NCI-H1105 treated with DMSO at 0.1 percent for 48 hours (cell line): ENCODE measurements at regions not wholly inside any gene's neighbourhood (a gene's known extent, or its start where the extent isn't known, plus 50 kb on each side); places are given as distances from the start of the nearest gene placed in this dataset.

ENCODE experiments used
- DNase-seq: peaks from one replicate; lab custom pipeline; 2025; lab: John Stamatoyannopoulos, UW

DNA sequence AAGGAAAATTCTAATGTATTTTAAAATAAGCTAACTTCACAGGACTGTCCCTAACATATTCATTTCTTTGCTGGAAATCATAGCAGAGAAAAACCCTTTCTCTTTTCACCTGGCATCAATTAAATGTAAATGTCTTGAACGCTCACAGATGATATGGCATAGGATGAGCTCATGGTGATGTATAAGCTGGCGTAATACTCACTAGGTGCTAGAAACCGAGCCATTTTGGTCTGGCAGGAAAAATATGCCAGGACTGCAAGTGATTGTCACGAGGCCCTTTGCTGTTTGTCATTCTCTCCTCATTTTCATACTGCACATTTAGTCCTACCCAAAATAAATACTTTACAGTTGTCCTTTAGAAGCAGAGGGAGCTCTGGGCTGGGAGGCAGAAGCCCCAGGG, 222.7 kb upstream of the LNX1 start:
- no peak for DNase-seq

DNA sequence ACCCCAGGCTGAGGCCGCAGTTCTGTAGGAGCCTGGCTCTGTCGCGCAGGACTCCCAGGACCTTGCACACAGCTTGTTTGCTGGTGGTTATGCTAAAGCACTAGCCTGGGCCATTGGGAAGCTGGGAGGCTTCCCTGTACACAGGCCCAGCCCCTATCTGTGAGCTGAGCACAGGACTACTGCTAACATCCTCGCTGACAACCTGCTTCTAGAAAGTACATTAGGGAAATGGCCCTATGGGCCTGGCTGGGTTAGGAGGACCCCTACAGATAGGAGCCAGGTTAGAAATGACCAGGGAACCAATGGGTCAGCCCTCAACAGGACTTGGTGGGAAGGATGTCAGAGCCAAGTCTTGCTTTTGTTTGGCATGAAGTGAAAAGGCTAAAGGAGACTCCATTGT, 219.4 kb upstream of the LNX1 start:
- DNase-seq, result no peak

DNA sequence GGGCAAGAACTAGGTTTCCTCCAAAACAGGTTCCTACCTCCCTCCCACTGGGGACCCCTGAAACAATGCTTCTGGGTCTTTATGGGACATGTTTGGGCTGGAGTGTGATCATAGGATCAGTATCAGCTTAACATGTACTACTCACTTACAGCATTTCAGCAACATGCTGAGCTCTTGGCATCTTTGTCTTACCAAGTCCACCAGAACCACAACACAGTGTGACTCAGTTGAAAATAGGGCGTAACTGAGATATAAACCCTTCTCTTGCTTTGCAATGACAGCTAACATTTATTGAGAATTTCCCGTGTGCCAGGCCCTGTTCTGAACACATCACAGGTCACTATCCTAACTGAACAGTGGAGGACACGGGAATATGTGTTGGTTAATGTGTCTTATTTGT, 218.5 kb upstream of the LNX1 start:
- no peak for DNase-seq

DNA sequence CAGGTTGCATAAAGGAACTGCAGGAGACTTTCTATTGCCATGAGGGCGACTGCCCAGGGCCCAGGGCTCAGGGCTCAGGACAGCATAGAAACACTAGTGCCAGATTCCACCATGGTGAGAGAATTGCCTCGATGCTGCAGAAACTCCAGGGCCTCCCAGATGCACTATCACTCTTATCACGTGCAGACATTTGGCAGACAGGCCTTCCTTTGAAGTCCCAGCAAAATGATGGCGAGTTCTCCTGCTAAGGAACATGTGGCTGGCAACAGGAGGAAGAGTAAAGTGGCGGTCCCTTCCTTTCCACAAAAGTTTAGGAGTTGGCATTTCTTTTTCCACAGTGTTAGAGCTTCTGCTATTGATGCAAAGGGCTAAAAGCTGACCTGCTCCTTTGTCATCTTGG, 214.0 kb upstream of the LNX1 start:
- DNase-seq, result no peak

DNA sequence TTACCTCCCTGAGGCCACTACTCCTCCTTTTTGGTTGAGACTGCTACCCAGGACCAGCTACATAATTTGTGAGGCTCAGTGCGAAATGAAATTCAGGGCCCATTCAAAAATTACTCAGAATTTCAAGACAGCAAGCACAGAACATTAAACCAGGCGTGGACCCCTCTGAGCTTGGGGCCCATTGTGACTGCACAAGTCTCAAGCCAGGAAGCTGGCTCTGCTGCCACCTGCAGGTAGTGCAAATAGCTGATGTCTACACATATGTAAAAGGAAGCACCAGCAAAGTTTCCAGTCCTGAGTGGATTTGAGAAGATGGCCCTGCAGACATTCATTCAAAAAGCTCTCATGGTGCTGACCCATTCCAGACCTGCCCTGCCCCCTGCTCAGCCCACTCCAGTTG, 213.4 kb upstream of the LNX1 start:
- no peak for DNase-seq

DNA sequence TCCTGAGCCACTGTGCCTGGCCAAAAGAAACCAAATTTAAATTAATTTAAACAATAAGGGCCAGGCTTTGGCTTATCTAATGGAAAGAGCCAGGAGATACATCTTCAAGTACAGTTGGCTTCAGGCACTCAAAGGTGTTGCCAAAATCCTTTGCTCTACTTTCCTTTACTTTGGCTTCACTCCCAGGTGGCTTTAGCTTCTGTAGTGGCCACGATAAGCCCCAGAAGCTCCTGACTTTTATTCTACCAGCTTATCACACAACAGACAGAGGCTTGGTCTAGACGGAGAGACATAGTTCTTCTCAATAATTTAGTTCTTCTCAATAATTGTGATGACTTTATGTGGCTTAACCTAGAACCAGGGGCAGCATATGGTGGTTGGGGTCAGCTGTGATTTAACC, 211.2 kb upstream of the LNX1 start:
- DNase-seq, result no peak

DNA sequence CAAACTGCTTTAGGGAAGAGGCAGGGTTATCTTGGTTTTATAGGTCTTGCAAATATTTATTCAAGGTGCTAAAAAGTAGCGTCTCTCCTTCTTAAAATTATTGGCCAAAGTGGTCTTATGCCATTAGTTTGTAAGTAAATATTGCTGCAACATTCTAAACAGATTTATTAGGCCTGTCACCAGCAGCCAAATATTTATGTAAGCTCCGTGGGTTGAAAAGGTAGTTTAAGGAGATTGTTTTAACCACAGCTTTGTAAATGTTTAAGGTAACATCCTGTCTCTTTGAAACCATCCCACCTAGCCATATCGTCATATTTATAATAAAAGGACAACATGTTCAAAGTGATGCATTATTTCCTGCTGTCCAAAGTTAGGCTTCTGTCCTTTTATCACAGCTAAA, 210.1 kb upstream of the LNX1 start:
- no peak for DNase-seq

DNA sequence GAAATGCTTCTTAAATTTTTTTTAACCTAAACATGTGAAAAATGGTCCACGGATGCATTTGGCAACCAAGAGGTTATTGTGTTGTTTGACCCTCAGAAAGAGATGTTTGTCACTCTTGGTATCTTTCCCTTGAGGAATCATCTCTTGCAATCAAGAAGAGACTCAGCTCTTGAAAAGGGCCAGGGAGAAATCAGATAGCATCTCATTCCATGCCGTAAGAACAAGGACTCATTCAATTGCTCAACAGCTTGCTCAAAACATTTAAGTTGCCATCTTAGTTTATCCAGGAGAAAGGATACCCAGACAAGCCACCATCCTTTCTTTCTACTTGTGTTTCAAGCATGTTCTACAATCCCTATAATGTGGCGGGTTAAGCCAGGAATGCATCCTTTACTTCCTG, 209.5 kb upstream of the LNX1 start:
- no peak for DNase-seq

DNA sequence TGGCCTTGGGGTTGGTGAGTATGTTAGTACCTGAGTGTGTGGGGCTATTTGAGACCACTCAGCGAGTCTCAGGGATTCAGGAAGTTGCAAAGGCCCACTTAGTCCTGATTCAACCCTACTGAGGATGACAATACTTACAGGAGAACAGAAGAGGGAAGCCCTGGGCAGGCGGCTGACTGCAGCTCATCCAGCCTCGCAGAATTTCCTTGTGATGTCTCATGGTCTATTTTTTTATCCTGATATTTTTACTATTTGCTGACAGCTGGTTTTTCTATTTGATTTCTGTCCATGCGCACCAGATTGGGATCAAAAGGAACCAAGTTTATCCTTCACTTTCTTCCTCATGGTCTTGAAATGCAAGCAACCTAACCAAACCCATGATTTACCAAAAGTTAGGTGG, 201.8 kb upstream of the LNX1 start:
- no peak for DNase-seq

DNA sequence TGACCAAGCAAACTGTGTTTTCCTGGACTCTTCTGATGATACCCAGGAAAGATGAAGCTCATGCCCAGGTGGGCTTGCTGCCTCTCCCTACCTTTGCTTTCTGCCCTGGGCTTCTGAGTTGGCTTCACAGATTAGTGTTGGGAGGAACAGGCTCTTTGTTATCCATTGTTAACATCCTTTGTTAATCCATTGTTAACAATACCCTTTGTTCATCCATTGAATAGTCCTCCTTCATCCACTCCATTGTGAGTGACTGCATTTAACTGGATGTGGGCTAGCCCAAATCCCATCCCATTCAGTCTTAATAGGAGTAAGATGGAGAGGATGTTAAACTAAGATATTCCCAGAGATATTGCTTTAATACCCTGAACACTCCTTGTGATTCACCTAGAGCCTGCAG, 199.0 kb upstream of the LNX1 start:
- no peak for DNase-seq

DNA sequence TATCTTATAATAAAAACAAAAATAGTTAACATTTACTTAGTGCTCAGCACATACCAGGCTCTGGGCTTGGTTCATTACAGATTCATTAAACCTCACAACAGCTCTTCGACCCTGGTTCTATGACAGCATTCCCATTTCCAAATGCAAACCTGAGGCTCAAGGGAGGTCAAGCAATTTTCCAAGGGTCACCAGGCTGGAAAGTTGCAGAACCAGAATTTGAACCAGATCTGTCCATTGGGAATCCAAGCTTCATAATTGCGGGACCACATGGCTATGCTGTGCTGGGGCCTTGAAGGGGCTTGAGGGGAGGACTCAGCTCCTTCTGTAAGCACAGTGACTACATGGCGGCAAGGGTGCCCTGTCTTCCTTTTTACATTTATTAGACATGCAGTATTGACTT, 197.3 kb upstream of the LNX1 start:
- DNase-seq, result no peak

DNA sequence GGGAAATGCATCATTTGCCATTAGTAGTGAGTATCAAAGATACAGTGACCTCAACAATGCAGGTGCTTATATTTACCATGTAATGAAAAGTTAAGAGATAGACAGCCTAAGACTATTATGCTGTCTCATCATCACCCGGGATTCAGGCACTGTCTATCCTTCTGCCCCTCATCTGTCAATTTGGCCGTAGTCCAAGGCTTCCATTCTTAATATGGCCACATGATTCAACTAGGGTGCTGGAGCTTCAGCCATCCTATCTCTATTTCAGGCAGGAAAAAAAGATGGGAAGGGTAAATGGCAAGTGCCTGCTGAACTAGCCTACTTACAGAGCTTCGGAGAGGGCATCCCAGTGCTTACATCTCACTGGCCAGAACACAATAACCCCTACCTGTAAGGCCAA, 196.7 kb upstream of the LNX1 start:
- DNase-seq, result no peak

DNA sequence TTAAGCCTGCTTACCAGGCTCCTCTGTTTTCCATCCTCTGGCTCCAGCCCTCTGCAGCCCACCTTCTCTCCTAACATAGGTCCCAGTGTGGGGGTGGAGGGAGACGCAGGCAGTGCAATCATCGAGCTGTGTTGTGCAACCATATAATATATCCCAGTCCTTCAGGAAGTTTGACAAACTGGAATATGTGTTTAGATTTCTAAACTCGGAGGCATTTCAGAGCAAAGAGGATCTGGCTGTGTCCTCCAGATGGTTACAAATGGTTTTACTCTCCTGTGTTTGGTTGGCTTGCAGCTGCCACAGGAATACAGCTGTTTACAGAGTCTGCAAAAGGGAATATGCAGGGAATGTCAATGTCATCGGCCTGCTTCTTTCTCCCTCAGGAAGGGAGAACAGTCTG, 195.3 kb upstream of the LNX1 start:
- no peak for DNase-seq

DNA sequence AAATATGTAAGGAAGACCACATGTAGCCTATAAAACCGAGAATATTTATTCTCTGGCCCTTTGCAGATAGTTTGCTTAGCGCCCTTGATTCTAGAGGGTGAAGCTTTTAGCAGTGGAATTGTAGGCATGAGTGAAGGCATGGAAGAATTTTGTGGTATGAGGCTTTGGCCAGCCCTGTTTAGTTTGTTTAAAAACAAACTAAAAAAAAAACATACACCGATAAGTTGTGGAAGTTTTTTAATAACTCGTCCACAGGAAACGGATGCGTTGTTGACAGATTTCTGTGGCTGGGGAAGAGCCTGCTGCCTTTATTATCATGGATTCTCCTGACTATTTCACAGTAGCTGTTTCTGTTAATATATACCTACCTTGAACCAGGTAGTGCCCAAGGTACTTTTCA, 194.7 kb upstream of the LNX1 start:
- no peak for DNase-seq

DNA sequence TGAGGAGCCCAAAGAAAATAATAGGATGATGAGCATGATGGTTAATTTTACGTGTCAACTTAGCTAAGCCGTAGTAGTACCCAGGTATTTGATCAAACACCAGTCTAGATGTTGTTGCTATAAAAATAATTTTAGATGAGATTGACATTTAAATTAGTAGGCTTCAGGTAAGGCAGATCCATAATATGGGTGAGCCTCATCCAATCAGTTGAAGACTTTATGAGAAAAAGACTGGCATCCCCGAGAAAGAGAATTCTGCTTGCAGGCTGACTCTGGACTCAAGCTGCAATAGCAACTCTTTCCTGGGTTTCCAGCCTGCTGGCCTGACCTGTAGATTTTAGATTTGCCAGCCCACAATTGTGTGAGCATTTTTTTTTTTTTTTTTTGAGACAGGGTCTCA, 192.8 kb upstream of the LNX1 start:
- DNase-seq, result no peak

DNA sequence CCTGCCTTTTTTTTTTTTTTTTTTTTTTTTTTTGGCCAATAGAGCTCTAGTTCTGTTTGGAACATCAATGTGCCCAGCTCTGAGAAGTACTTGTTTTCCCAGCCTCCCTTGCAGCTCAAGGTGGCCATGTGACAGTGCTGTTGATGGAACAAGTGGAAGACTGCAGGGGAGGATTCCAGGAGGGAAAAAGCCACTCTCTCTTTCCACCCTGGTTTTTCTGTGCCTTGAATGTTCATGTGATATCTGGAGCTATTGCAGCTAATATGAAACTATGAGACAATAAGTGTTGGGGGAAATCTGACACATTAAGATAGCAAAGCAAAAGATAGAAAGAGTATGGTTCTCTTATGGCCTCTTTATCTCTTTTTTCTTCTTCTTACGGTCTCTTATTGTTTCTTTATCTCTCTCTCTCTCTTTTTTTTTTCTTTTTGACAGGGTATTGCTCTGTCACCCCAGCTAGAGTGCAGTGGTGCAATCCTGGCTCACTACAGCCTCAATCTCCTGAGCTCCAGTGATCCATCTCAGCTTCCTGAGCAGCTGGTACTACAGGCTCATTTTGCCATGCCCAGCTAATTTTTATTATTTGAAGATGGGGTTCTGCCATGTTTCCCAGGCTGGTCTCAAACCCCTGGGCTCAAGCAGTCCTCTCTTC, 192.0 kb upstream of the LNX1 start:
- DNase-seq, result no peak

DNA sequence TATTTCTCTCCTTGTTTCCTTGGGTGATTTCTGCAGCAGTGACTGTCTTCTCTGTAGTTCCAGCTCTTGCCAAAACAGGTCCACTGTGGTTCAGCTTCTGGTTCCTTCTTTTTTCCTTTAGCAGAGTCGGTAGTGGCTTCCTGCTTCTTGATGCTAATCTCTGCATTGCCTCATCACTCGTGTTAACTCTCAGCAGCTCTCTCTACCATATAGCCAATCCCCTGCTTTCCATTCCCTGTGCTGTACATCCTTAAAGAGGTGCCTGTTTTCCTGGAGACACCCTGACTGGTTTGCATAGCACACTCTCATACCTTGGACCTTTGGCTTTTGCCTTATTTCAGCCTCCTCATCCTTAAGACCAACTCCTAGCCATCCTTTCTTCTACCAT, 191.2 kb upstream of the LNX1 start:
- DNase-seq, result no peak

DNA sequence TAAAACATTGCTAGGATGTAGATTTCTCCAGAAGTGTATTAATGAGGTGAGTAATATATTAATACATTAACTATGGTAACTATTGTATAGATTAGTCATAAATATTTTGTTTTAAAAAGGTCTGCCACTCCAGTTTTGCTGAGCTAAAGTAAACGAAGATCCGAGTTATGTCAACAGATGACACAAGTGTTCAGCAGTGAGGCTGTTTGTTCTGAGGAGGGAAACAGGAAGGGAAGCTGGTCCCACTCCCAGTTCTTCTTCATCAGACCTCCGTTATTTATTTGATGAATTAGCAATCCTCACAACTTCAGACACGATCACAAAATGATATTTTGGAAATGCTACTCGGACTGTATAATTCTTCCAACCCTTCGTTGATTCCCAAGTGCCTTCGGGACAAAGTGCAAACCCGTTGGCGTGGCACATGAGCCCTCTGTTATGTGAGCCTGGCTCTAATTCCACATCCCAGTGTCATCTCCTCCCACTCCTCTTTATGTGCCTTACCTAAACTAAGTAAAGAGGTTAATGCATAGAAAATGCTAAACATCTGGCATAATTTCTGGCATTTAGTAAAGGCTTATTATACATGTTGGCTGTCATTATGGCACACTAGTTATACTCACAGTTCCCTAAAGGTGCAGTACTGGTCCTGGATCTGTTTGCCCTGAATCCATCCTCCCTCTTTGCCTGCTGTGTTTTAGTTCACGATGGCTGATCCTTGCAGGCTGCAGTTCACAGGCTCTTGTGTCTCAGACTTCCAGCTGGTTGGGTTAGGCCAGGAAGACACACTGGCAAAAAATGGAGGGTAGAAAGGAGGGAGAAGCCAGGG, 190.6 kb upstream of the LNX1 start:
- no peak for DNase-seq

DNA sequence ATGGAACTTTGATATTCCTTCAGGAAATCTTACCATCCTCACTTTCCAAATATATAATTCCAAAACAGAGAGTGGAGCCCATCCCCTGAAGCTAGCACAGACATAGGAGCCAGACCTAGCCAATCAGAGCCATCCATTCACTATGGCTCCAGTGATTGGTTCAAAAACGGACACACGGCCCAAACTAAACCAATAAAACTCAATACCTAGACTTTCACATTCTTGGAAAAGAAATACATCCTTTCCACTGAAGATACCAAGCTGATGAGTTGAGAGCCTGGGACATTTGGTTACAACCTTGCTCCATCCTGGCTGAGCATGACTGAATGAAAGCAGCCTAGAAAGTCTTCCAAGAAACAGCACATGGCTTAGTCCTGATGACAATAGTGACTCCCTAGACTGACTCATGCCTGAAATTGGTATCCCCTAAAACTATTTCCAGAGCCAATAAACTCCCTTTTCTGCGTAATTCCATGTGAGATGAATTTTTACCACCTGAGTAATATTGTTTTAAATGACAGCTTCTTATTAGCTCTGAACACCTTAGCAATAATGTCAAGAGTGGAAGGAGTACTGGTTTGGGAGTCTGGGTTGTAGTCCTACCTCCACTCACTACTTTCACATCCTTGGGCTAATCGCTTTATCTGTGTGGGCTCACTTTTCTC, 189.6 kb upstream of the LNX1 start:
- DNase-seq, result no peak

DNA sequence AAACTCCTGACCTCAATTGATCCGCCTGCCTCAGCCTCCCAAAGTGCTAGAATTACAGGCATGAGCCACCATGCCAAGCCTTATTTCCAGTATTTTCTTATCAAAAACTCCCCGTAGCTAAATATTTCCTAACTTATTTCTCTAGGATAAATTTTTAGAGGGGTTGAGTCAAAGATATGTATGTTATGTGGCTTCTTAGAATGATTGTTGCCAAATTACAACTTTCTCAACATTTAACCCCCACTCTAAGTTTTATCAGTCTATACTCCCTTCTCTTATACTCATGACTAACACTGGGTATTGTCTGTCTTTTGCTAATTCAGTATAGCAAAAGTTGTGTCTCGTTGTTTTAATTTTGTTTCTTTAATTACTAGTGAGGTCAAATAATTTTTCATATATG, 187.7 kb upstream of the LNX1 start:
- no peak for DNase-seq

DNA sequence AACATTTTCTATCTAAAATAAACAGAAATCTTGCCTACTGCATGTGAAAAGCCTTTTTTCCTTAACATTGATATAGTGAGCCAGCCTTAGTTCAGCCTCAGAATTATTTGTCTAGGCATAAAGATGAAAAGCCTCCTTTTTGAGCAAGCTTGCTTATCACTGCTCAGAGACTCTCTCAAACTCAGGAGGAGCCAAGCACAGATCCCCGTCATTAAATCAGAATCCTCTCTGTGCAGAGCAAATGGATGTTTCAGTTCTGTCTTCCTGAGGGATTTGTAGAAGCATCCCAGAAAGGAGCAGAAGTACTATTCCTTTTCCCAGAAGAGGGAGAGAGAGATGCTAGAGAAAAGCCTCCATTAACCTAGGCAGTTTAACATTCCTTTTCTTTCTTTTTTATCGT, 186.9 kb upstream of the LNX1 start:
- DNase-seq, result no peak

DNA sequence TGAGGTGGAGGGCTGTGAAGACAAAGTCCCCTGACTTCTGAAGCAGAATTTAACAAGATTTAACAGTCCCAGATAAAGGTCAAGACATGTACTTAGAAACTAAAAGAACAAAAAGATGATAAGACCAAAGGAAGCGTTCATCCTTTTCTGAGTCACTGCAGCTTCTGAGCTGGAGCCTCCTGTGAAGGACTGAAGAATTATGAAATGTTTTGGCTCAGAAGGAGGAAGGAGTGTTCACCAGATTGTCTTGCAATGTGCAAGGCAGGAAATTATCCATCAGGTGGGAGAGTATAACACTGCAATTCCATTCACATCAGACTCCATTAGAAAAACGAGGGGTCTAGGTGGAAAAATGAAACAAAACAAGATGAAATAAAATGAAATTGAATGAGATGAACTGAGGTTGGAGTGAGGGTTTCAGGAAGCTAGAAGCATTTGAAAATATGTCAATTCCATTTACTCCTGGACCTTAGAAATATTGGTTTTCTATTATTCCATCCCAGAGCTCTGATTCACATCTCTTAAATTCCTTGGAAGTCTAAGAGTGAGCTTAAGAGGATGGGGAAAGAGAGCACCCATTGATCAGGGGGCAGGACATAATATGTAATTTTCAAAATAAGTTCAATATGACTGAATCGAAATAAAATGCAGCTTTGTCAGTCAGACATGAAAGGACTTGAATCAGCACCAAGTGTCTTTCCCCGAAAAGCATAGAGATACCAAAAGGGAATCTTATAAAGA, 186.1 kb upstream of the LNX1 start:
- DNase-seq, result no peak

DNA sequence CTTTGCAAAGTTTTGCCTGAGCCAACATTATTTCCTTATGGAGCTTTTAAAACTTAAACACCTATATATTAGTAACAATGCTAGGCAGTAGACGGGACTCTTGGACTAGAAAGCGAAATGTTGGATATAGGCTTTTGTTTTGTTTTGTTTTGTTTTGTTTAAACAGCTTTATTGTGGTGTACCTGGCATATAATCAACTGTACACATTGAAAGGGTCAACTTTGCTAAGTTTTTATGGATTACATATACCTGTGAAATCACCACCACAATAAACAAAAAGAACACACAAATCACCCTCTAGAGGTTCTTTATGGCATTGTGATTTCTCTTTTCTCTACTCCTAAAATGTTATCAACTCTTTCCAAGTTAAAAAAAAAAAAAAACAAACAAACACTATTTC, 184.9 kb upstream of the LNX1 start:
- DNase-seq, result no peak
